ENCODE measurements at regions not wholly inside any gene's neighbourhood (a gene's known extent, or its start where the extent isn't known, plus 50 kb on each side); places are given as distances from the start of the nearest gene placed in this dataset.

DNA sequence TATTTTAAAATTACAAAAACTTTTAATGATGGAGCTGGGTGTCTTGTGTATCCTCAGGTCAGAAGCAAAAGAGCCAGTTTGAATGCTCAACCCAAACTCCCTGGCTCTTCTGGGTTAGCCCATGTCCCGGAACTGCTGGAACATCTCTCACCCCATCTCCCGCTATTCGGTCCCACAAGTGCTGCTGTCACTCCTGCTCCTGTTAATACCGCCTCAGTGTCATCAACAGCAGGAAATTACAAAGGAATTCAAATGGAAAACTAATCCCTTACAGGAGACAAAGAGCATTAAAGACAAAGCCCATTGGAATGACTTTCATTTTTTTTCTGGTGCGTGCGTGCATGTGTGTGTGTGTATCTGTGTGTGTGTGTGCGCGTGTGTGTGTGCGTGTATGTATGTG, 112.0 kb upstream of the C7orf33 start:
- TF ChIP-seq CTCF (conservative IDR thresholded peaks at IDR 0.05; ENCODE audit: low read length) (no peak), EZH2phosphoT487 (IDR thresholded peaks at IDR 0.05; ENCODE audit: borderline replicate concordance, low read depth, low read length) (no peak)

All from OCI-LY7 (cell line).